ENCODE measurements at regions not wholly inside any gene's neighbourhood (a gene's known extent, or its start where the extent isn't known, plus 50 kb on each side); places are given as distances from the start of the nearest gene placed in this dataset.
"Not testable (repeated sequence)": the region's sequence is repeated elsewhere in the genome, so short reads cannot be mapped to it uniquely, and the experiment has no call there.

- not testable (repeated sequence) for TF ChIP-seq JUND (IDR thresholded peaks at IDR 0.05); EGR1 (IDR thresholded peaks at IDR 0.05; ENCODE audit: low read depth); EZH2 (IDR thresholded peaks at IDR 0.05); CTCF (IDR thresholded peaks at IDR 0.05 in 2 of 3, conservative IDR thresholded peaks at IDR 0.05 in 1 of 3; ENCODE audit: borderline replicate concordance in 1 of 3, insufficient read depth in 1 of 3, low read depth in 2 of 3, low read length in 2 of 3); RAD21 (IDR thresholded peaks at IDR 0.05; ENCODE audit: low read depth); SRF (IDR thresholded peaks at IDR 0.05; ENCODE audit: low read depth); REST (IDR thresholded peaks at IDR 0.05; ENCODE audit: low read depth); MAX (IDR thresholded peaks at IDR 0.05); ZBTB33 (IDR thresholded peaks at IDR 0.05; ENCODE audit: extremely low read depth, insufficient replicate concordance, low read length); POLR2A (IDR thresholded peaks at IDR 0.05; ENCODE audit: borderline replicate concordance, extremely low read depth, insufficient read depth, insufficient read length); CBX3 (IDR thresholded peaks at IDR 0.05; ENCODE audit: low read depth)
Observed at GRCh38 chr19:56926094-56926493, 85.6 kb upstream of the PEG3 start.
